ENCODE measurements at regions not wholly inside any gene's neighbourhood (a gene's known extent, or its start where the extent isn't known, plus 50 kb on each side); places are given as distances from the start of the nearest gene placed in this dataset.
"Not testable (repeated sequence)": the region's sequence is repeated elsewhere in the genome, so short reads cannot be mapped to it uniquely, and the experiment has no call there.

- Histone ChIP-seq H3K4me1 (replicated peaks) (no peaks in the 10 kb centered on the region), H3K27ac (no peak overlapping the region), H3K27me3 (replicated peaks) (no peaks in the 10 kb centered on the region), H3K36me3 (no peaks in the 10 kb centered on the region), H3K4me3 (no peak overlapping the region), H3K9me3 (replicated peaks) (0 out of 2 replicates have a peak, but pooled peaks cover 3% of the 10 kb centered on the region)
- DNase-seq (ENCODE audit: low read depth in 1 of 2, low spot score in 2 of 2) = no peak
These were observed 100.1 kb downstream of the EIF4E start for GRCh38 chr4:98828801-98829200.

DNA sequence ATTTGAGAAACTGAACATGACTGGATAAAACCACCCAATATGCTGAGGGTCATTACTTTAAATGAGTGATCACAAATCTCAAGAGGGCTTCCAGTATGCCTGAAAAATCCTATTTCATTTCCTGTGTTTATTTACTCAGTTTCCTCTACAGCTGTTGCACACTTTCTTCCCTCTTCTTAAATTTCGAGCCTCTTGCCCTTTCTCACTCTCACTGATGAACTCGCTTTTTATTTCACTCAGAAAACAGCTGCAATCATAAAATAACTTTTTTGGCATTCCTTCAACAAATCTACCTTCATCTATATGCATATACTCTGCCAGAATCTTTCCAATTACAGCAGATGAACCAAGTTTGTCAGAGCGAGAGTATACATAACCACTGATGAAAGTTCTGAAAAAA, 101.3 kb downstream of the EIF4E start:
- Histone ChIP-seq H3K36me3 (no peaks in the 10 kb centered on the region), H3K4me3 (no peak overlapping the region), H3K27me3 (replicated peaks) (no peaks in the 10 kb centered on the region), H3K27ac (no peak overlapping the region), H3K9me3 (replicated peaks) (0 out of 2 replicates have a peak, but pooled peaks cover 3% of the 10 kb centered on the region), H3K4me1 (replicated peaks) (no peaks in the 10 kb centered on the region)
- DNase-seq (ENCODE audit: low read depth in 1 of 2, low spot score in 2 of 2) = no peak

GRCh38 chr4:98822144-98822543, 106.8 kb downstream of the EIF4E start:
- H3K36me3 ChIP-seq = no peaks in the 10 kb centered on the region

GRCh38 chr4:98818116-98818515, 110.8 kb downstream of the EIF4E start:
- not testable (repeated sequence) for H3K4me1 ChIP-seq (replicated peaks); H3K9me3 ChIP-seq (replicated peaks); H3K36me3 ChIP-seq; H3K27ac ChIP-seq; H3K27me3 ChIP-seq (replicated peaks); H3K4me3 ChIP-seq; DNase-seq (ENCODE audit: low read depth in 1 of 2, low spot score in 2 of 2)

More at GRCh38 chr4:98822144-98822543, 106.8 kb downstream of the EIF4E start:
- Histone ChIP-seq H3K9me3 (replicated peaks) (0 out of 2 replicates have a peak, but pooled peaks cover 2% of the 10 kb centered on the region), H3K4me3 (no peak overlapping the region), H3K4me1 (replicated peaks) (no peaks in the 10 kb centered on the region), H3K27ac (no peak overlapping the region), H3K27me3 (replicated peaks) (no peaks in the 10 kb centered on the region)
- DNase-seq (ENCODE audit: low read depth in 1 of 2, low spot score in 2 of 2) = no peak

- H3K27ac ChIP-seq = no peak overlapping the region
- no peak for DNase-seq (ENCODE audit: low read depth in 1 of 2, low spot score in 2 of 2)
- no peak overlapping the region for H3K4me3 ChIP-seq
- no peaks in the 10 kb centered on the region for H3K36me3 ChIP-seq
- no peaks in the 10 kb centered on the region for H3K4me1 ChIP-seq (replicated peaks)
- H3K9me3 ChIP-seq (replicated peaks) = no peaks in the 10 kb centered on the region
- H3K27me3 ChIP-seq (replicated peaks) = no peaks in the 10 kb centered on the region
These were observed 112.1 kb downstream of the EIF4E start for GRCh38 chr4:98816816-98817215.

DNA sequence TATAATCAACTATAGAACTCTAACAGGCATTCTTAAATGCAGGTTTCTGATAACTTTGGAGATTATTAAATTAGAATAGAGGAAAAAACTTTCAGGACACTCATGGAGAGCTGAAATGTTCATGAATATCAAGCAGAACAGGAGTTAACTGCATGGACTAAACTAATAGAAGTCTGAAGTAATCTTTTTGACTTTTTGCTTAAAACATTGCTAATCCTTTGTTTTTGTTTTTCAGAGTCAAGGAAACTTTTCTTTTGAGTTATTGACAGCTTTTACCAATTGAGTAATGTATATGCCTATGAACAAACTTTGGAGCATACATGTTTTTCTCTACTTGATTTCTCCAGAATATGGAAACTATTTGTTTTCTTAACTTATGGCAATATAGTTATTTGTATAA, 112.5 kb downstream of the EIF4E start:
- H3K4me3 ChIP-seq = no peak overlapping the region
- no peaks in the 10 kb centered on the region for H3K4me1 ChIP-seq (replicated peaks)
- H3K27me3 ChIP-seq (replicated peaks) = no peaks in the 10 kb centered on the region
- DNase-seq (ENCODE audit: low read depth in 1 of 2, low spot score in 2 of 2) = no peak
- H3K9me3 ChIP-seq (replicated peaks) = no peaks in the 10 kb centered on the region
- no peak overlapping the region for H3K27ac ChIP-seq
- H3K36me3 ChIP-seq = no peaks in the 10 kb centered on the region

DNA sequence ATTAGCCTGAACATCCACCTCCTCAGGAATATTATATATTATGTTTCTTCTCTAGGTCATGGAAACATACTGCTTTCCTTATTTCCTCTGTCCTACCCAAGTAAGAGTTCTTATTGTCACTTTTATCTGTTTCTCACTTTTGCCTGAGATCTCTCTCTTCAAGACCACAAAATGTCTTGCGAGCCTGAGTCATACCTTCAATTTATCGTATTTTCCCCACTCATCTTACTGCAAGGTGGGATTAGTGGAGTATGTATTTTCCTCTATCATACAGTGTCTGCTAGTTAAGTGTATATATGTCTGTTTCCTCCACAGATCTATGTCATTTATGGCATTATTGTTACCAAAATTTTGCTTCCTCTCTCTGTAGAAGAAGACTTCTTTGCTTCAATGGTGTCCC, 124.5 kb downstream of the EIF4E start:
- Histone ChIP-seq H3K36me3 (no peaks in the 10 kb centered on the region; the same call in 1 of the 2 replicates), H3K9me3 (replicated peaks) (no peaks in the 10 kb centered on the region), H3K4me1 (replicated peaks) (no peaks in the 10 kb centered on the region), H3K4me3 (no peak overlapping the region), H3K27me3 (replicated peaks) (no peaks in the 10 kb centered on the region), H3K27ac (no peak overlapping the region)
- DNase-seq (ENCODE audit: low read depth in 1 of 2, low spot score in 2 of 2) = no peak

- Histone ChIP-seq H3K27ac (no peak overlapping the region), H3K27me3 (replicated peaks) (no peaks in the 10 kb centered on the region), H3K4me3 (no peak overlapping the region), H3K9me3 (replicated peaks) (no peaks in the 10 kb centered on the region), H3K36me3 (no peaks in the 10 kb centered on the region), H3K4me1 (replicated peaks) (no peaks in the 10 kb centered on the region)
- DNase-seq (ENCODE audit: low read depth in 1 of 2, low spot score in 2 of 2) = no peak
These were observed 125.7 kb downstream of the EIF4E start for GRCh38 chr4:98803251-98803650.

GRCh38 chr4:98802770-98803198, 126.1 kb downstream of the EIF4E start:
- H3K9me3 ChIP-seq (replicated peaks) = no peaks in the 10 kb centered on the region
- no peak overlapping the region for H3K4me3 ChIP-seq
- no peak overlapping the region for H3K27ac ChIP-seq
- no peaks in the 10 kb centered on the region for H3K27me3 ChIP-seq (replicated peaks)
- no peaks in the 10 kb centered on the region for H3K4me1 ChIP-seq (replicated peaks)
- H3K36me3 ChIP-seq = no peaks in the 10 kb centered on the region
- no peak for DNase-seq (ENCODE audit: low read depth in 1 of 2, low spot score in 2 of 2)

DNA sequence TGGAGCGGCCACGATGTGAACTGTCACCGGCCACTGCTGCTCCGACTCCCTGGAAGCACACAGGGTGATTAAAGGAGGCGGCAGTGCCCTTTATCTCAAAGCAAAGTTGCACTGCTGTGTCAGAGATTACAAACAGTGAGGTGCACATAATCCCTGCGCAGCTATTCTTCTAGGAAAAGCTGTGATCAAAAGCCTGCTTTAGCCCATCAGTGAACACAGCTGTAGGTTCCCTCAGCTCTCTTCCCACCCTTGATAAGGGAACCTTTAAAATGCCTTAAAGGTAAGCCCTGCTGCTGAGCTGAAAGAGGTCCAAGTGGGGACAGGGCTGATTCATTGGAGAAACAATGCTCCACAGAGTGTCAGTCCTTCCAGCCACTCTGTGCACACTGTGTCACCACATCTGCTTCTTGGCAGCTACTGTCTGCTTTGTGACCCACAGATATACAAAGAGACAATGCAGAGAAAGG, 127.6 kb downstream of the EIF4E start:
- no peak for DNase-seq (ENCODE audit: low read depth in 1 of 2, low spot score in 2 of 2)
- Histone ChIP-seq H3K36me3 (no peaks in the 10 kb centered on the region), H3K4me1 (replicated peaks) (no peaks in the 10 kb centered on the region), H3K27me3 (replicated peaks) (no peaks in the 10 kb centered on the region), H3K27ac (no peak overlapping the region), H3K4me3 (no peak overlapping the region), H3K9me3 (replicated peaks) (no peaks in the 10 kb centered on the region)

DNA sequence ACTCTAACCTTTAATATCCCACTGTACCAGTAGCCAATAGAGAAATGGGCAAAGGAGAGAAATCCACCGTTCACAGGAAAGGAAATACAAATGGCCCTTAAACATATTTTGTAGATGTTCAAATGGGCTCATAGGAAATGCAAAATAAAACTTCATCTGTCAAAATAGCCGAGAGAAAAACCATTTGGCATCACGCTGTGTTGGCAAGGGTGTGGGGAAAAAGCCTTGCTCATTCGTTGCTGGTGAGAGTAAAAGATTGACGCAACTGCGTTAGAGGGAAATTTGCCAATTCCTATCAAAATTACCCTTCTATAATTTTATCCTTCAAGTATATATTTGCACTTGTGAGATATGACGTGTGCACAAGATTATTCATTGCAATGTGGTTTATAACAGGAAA, 131.9 kb downstream of the EIF4E start:
- Histone ChIP-seq H3K36me3 (no peaks in the 10 kb centered on the region), H3K4me3 (no peak overlapping the region), H3K27me3 (replicated peaks) (no peaks in the 10 kb centered on the region), H3K9me3 (replicated peaks) (no peaks in the 10 kb centered on the region), H3K4me1 (replicated peaks) (no peaks in the 10 kb centered on the region), H3K27ac (no peak overlapping the region)
- no peak for DNase-seq (ENCODE audit: low read depth in 1 of 2, low spot score in 2 of 2)

DNA sequence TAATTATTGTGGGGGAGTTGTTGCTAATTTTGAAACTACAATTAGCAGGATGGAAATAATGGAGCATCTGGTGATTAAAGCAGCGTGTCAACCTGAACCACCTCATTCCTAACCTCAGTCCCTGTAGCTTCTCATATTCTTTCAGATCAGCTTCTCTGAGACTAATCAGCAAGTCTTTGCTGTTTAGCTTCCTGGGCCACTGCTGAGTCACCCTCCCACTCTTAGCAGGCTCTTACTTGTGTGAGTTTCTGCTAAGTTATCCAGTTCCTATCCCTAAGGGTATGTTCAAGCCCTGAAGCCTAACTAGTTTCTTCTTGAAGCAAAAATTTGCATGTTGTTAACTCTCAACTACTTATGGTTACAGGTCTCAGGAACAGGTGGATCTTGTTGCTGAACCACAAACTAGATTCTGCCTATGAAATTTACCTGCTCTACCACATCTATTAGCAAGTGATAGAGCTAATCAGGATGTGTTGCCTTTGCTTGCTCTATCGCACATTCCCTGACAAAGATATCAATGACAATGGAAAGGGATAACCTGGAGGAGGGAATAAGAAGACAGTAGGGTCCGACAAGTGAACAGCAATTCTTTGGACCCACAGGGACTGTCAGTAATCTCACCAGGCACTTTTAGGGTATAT, 134.2 kb downstream of the EIF4E start:
- Histone ChIP-seq H3K27me3 (replicated peaks) (no peaks in the 10 kb centered on the region), H3K9me3 (replicated peaks) (no peaks in the 10 kb centered on the region), H3K36me3 (no peaks in the 10 kb centered on the region), H3K4me3 (no peak overlapping the region), H3K27ac (no peak overlapping the region), H3K4me1 (replicated peaks) (no peaks in the 10 kb centered on the region)
- DNase-seq (ENCODE audit: low read depth in 1 of 2, low spot score in 2 of 2) = no peak

DNA sequence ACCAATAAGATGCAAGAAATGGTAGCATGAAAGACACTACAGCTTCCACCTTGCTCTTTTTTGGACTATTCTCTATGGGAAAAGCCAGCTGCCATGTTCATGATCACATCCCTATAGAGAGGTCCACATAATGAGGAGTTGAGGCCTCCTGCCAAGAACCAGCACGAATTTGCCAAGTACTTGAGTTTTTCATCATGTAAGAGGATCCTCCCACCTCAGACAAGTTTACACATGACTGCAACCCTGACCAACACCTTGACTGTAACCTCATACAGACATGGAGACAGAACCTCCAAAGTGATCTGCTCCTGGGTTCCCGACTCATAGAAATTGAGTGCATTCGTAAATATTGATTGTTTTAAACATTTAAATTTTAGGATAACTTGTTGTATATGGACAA, 135.2 kb upstream of the TSPAN5 start:
- no peaks in the 10 kb centered on the region for H3K9me3 ChIP-seq (replicated peaks)
- H3K27me3 ChIP-seq (replicated peaks) = no peaks in the 10 kb centered on the region
- no peak overlapping the region for H3K4me3 ChIP-seq
- no peaks in the 10 kb centered on the region for H3K36me3 ChIP-seq
- H3K27ac ChIP-seq = no peak overlapping the region
- H3K4me1 ChIP-seq (replicated peaks) = no peaks in the 10 kb centered on the region
- DNase-seq (ENCODE audit: low read depth in 1 of 2, low spot score in 2 of 2) = no peak

GRCh38 chr4:98786866-98787265, 128.5 kb upstream of the TSPAN5 start:
- DNase-seq (ENCODE audit: low read depth in 1 of 2, low spot score in 2 of 2) = no peak
- no peaks in the 10 kb centered on the region for H3K27me3 ChIP-seq (replicated peaks)
- no peaks in the 10 kb centered on the region for H3K4me1 ChIP-seq (replicated peaks)
- no peak overlapping the region for H3K4me3 ChIP-seq
- no peak overlapping the region for H3K27ac ChIP-seq
- H3K9me3 ChIP-seq (replicated peaks) = no peaks in the 10 kb centered on the region
- no peaks in the 10 kb centered on the region for H3K36me3 ChIP-seq
